Activated CD8-positive, alpha-beta T cell treated with anti-CD3 and anti-CD28 coated beads for 36 hours (primary cell): ENCODE measurements at regions not wholly inside any gene's neighbourhood (a gene's known extent, or its start where the extent isn't known, plus 50 kb on each side); places are given as distances from the start of the nearest gene placed in this dataset.

ENCODE experiments used
- ATAC-seq: fragments of 200-7000 bp; cut with Tn5 transposase; one replicate; pipeline ENCODE4 v1.10.0; 2021; ENCODE audit warnings: mild to moderate bottlenecking, moderate library complexity
- CTCF ChIA-PET: fragments of 350-600 bp; sonication (Branson Sonifier 250); formaldehyde crosslinking; loops from one replicate; lab custom pipeline; 2021; ENCODE audit warnings: antibody characterized with exemption; lab: Charles Lee
- POLR2A ChIA-PET: fragments of 350-600 bp; sonication (Branson Sonifier 250); formaldehyde crosslinking; loops from one replicate; lab custom pipeline; 2021; ENCODE audit warnings: antibody characterized with exemption; lab: Charles Lee
- DNase-seq: peaks from one replicate; pipeline ENCODE4 v3.0.0-alpha.2; 2020
- H3K27ac Mint-ChIP-seq: one replicate; pipeline ENCODE4 v1.8.0; 2021; ENCODE audit warnings: mild to moderate bottlenecking, mixed read lengths
- H3K27me3 Mint-ChIP-seq: one replicate; pipeline ENCODE4 v1.8.0; 2021; ENCODE audit warnings: mixed read lengths
- H3K36me3 Mint-ChIP-seq: one replicate; pipeline ENCODE4 v1.8.0; 2021; ENCODE audit warnings: low read depth, mixed read lengths
- H3K4me1 Mint-ChIP-seq: one replicate; pipeline ENCODE4 v1.8.0; 2021; ENCODE audit warnings: low read depth, mixed read lengths
- H3K4me3 Mint-ChIP-seq: one replicate; pipeline ENCODE4 v1.8.0; 2021; ENCODE audit warnings: mild to moderate bottlenecking, moderate library complexity, mixed read lengths
- H3K9me3 Mint-ChIP-seq: one replicate; pipeline ENCODE4 v1.8.0; 2021; ENCODE audit warnings: mixed read lengths
- CTCF ChIP-seq: fragments of 200-600 bp; IDR thresholded peaks from one replicate; pipeline ENCODE4 v1.8.0; 2022; ENCODE audit warnings: antibody characterized with exemption, mild to moderate bottlenecking
- intact Hi-C: fragments of 100-400 bp; cut with micrococcal nuclease; formaldehyde crosslinking; loops from one replicate; pipeline ENCODE4 v1.10.0; 2022

GRCh38 chr2:160836755-160837154 is 323.5 kb upstream of the TANK start:
- Mint-ChIP-seq H3K27ac (no peak overlapping the region), H3K27me3 (peaks cover 7% of the 10 kb centered on the region), H3K4me1 (no peaks in the 10 kb centered on the region), H3K4me3 (no peak overlapping the region), H3K36me3 (no peaks in the 10 kb centered on the region), H3K9me3 (no peaks in the 10 kb centered on the region)
- TF ChIP-seq CTCF = no peak
- no peak for ATAC-seq
- ChIA-PET CTCF (no interaction called here), POLR2A (no interaction called here)
- DNase-seq = no peak
- intact Hi-C loops = no loop called here

DNA sequence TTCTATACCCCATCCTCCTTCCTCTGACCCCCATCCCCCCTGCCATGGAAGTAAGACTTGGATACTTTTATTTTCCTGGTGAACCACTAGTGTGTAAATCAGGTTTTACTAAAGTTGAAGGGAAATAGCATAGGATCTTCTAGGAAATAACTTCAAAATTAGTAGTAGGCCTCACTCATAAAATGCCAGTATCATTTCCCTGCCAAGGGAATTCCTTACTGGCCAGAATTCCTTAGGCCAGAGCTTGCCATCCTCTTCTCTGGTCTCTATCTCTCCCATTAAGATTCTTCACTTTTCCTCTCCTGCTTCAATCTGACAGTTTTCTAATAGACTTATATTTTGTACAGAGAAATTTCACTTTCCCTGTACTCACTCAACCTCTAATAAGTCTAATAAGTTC is 322.8 kb upstream of the TANK start:
- ChIA-PET CTCF (no interaction called here), POLR2A (no interaction called here)
- TF ChIP-seq CTCF = no peak
- DNase-seq = no peak
- intact Hi-C loops = no loop called here
- H3K27me3 Mint-ChIP-seq = peaks cover 7% of the 10 kb centered on the region
- H3K4me1 Mint-ChIP-seq = no peaks in the 10 kb centered on the region
- no peak overlapping the region for H3K4me3 Mint-ChIP-seq
- no peaks in the 10 kb centered on the region for H3K36me3 Mint-ChIP-seq
- H3K9me3 Mint-ChIP-seq = no peaks in the 10 kb centered on the region
- ATAC-seq = no peak
- H3K27ac Mint-ChIP-seq = no peak overlapping the region

GRCh38 chr2:160838147-160838546 is 322.1 kb upstream of the TANK start:
- no peaks in the 10 kb centered on the region for H3K36me3 Mint-ChIP-seq
- no peak for TF ChIP-seq CTCF
- CTCF ChIA-PET = no interaction called here
- no peak for ATAC-seq
- H3K4me1 Mint-ChIP-seq = no peaks in the 10 kb centered on the region
- DNase-seq = no peak
- POLR2A ChIA-PET = no interaction called here
- H3K4me3 Mint-ChIP-seq = no peak overlapping the region
- no peaks in the 10 kb centered on the region for H3K9me3 Mint-ChIP-seq
- peaks cover 7% of the 10 kb centered on the region for H3K27me3 Mint-ChIP-seq
- H3K27ac Mint-ChIP-seq = no peak overlapping the region
- intact Hi-C loops = no loop called here

- H3K27me3 Mint-ChIP-seq = peaks cover 7% of the 10 kb centered on the region
- ChIA-PET CTCF (interaction anchor here (0.7 kb wide), 1 partner anchor 166 kb away, joined by 3 read pairs; no protein-coding TSS in a partner anchor), POLR2A (no interaction called here)
- ATAC-seq (no peak), DNase-seq (no peak)
- no peak overlapping the region for H3K27ac Mint-ChIP-seq
- peaks cover 4% of the 10 kb centered on the region for H3K9me3 Mint-ChIP-seq
- intact Hi-C loops = no loop called here
- H3K36me3 Mint-ChIP-seq = no peaks in the 10 kb centered on the region
- no peak for TF ChIP-seq CTCF
- H3K4me1 Mint-ChIP-seq = no peaks in the 10 kb centered on the region
- H3K4me3 Mint-ChIP-seq = no peak overlapping the region
Measured at GRCh38 chr2:160838691-160839090, 321.5 kb upstream of the TANK start.

DNA sequence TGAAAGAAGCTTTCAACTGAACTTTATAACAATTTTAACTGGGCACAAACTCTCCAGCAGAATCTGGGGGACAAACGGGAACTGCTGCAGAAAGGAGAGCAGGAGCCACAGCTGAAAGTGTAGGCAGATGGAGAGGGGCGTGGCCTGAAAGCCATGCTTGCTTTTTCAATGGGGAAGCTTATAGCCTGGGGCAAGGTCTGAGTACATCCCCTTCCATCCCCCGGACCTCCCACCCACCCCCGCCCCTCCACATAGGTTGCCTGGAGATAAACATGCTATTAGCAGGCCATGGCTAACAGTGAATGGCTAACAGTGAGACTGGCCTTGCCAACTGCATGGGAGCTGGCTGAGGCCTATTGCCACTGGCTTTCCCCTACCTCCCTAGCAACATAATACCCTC is 317.9 kb upstream of the TANK start:
- H3K4me1 Mint-ChIP-seq = no peaks in the 10 kb centered on the region
- no peak for DNase-seq
- H3K9me3 Mint-ChIP-seq = peaks cover 12% of the 10 kb centered on the region
- H3K4me3 Mint-ChIP-seq = no peak overlapping the region
- ChIA-PET CTCF (no interaction called here), POLR2A (no interaction called here)
- H3K36me3 Mint-ChIP-seq = no peaks in the 10 kb centered on the region
- intact Hi-C loops = no loop called here
- ATAC-seq = no peak
- H3K27ac Mint-ChIP-seq = no peak overlapping the region
- no peak for TF ChIP-seq CTCF
- H3K27me3 Mint-ChIP-seq = peaks cover 3% of the 10 kb centered on the region
